ENCODE measurements at regions not wholly inside any gene's neighbourhood (a gene's known extent, or its start where the extent isn't known, plus 50 kb on each side); places are given as distances from the start of the nearest gene placed in this dataset.

- TF ChIP-seq CHD1 (IDR thresholded peaks at IDR 0.05; ENCODE audit: low read depth, low read length), result no peak
- TF ChIP-seq NFE2L2 (IDR thresholded peaks at IDR 0.05; ENCODE audit: low read depth, low read length), result no peak
- no peak for TF ChIP-seq MXI1 (IDR thresholded peaks at IDR 0.05; ENCODE audit: borderline replicate concordance, low read depth, low read length)
- TF ChIP-seq POLR2A (IDR thresholded peaks at IDR 0.05; ENCODE audit: low read depth, low read length), result no peak
- no peak for TF ChIP-seq CTCF (conservative IDR thresholded peaks at IDR 0.05; ENCODE audit: low read depth, low read length)
- TF ChIP-seq SMC3 (IDR thresholded peaks at IDR 0.05; ENCODE audit: low read depth, low read length), result no peak
- TF ChIP-seq ELK1 (IDR thresholded peaks at IDR 0.05; ENCODE audit: borderline replicate concordance, low read depth, low read length), result no peak
- TF ChIP-seq CEBPB (IDR thresholded peaks at IDR 0.05; ENCODE audit: low read depth, low read length), result no peak
- no peak for TF ChIP-seq MAFK (IDR thresholded peaks at IDR 0.05; ENCODE audit: low read depth, low read length)
- no peak for TF ChIP-seq USF2 (IDR thresholded peaks at IDR 0.05; ENCODE audit: low read depth, low read length)
- no peak for TF ChIP-seq MAZ (IDR thresholded peaks at IDR 0.05; ENCODE audit: borderline replicate concordance, low read depth, low read length)
- no peak for TF ChIP-seq FOS (IDR thresholded peaks at IDR 0.05; ENCODE audit: low read depth, low read length)
- no peak for TF ChIP-seq RCOR1 (IDR thresholded peaks at IDR 0.05; ENCODE audit: insufficient replicate concordance, low read length)
- no peak for TF ChIP-seq RAD21 (IDR thresholded peaks at IDR 0.05; ENCODE audit: low read length)
- in situ Hi-C loops (cut with MboI; ENCODE audit: low sequenced_read_pairs) (no loop called here), intact Hi-C loops (cut with micrococcal nuclease) (loop anchor here (1.0 to 10.0 kb wide), 3 partner anchors 207 to 381 kb away; partner anchors contain the start of genes AMIGO2 and PCED1B), dilution Hi-C loops (cut with HindIII; ENCODE audit: low sequenced_read_pairs, unreplicated experiment) (no loop called here)
- H3K9ac ChIP-seq (ENCODE audit: low read depth, low read length), result no peak overlapping the region
- H4K5ac ChIP-seq (ENCODE audit: low read depth, low read length), result peak overlapping the region; percentile 85; the same call in 1 of the 2 replicates
- peak overlapping the region; percentile 92 for H2BK5ac ChIP-seq (ENCODE audit: low read depth, low read length, poor library complexity, severe bottlenecking)
- H3K27me3 ChIP-seq (ENCODE audit: control insufficient read depth, insufficient read depth, low read length), result no peaks in the 10 kb centered on the region
- no peak for ATAC-seq (ENCODE audit: low read depth)
- peak overlapping the region; percentile 57; the same call in 1 of the 2 replicates for H3K27ac ChIP-seq (ENCODE audit: insufficient read depth, low read length)
- peak overlapping the region; percentile 94 for H2BK120ac ChIP-seq (ENCODE audit: low read depth, low read length)
- H3K23ac ChIP-seq (ENCODE audit: low read depth, low read length), result peak overlapping the region; percentile 89
- H3K9me3 ChIP-seq (ENCODE audit: control insufficient read depth, insufficient read depth, low read length), result no peaks in the 10 kb centered on the region
- no peak overlapping the region for H3K4me2 ChIP-seq (ENCODE audit: low read depth, low read length)
- peak overlapping the region; percentile 73 for H3K14ac ChIP-seq (replicated peaks; ENCODE audit: low read depth, low read length)
- peak overlapping the region; percentile 95 for H2AK5ac ChIP-seq (ENCODE audit: low read depth, low read length)
- peak overlapping the region; percentile 88 for H4K91ac ChIP-seq (ENCODE audit: insufficient read depth, low read depth, low read length)
- WGBS, 2 experiments (ENCODE audit: extremely low coverage in 2 of 2, insufficient read length in 1 of 2), result no CpG with 5 or more reads among the region's 1 CpG
- H3K4me3 ChIP-seq (ENCODE audit: insufficient read depth, low read depth, low read length), result no peak overlapping the region
- H3K9me1 ChIP-seq (ENCODE audit: insufficient read depth, low read length), result peaks cover 11% of the 10 kb centered on the region
- peaks cover 8% of the 10 kb centered on the region for H3K4me1 ChIP-seq (ENCODE audit: control insufficient read depth, insufficient read depth, low read length)
- H4K8ac ChIP-seq (ENCODE audit: low read depth in 2 of 2, low read length in 2 of 2), result peak overlapping the region; percentile 78 to 91; a peak in 3 of 4 replicates
- H2AFZ ChIP-seq (replicated peaks; ENCODE audit: low read length, poor library complexity), result no peak overlapping the region
- no peaks in the 10 kb centered on the region for H3K36me3 ChIP-seq (ENCODE audit: control insufficient read depth, insufficient read depth, low read length)
- no TSS peak for BruUV-seq (replicated peaks)
- H3K4ac ChIP-seq (ENCODE audit: low read depth, low read length), result peak overlapping the region; percentile 79
- H3K56ac ChIP-seq (ENCODE audit: extremely low read depth, insufficient read depth, low read length), result no peak overlapping the region; the same call in 1 of the 2 replicates
- H3K79me1 ChIP-seq (ENCODE audit: low read depth in 1 of 2, low read length in 2 of 2), result no peaks in the 10 kb centered on the region
- H4K20me1 ChIP-seq (ENCODE audit: insufficient read depth, low read length), result no peaks in the 10 kb centered on the region
- CTCF ChIA-PET, result interaction anchor here (1.2 kb wide), 1 partner anchor 268 kb away, joined by 3 read pairs; no protein-coding TSS in a partner anchor
- peak overlapping the region; percentile 89 for H3K18ac ChIP-seq (ENCODE audit: low read depth, low read length)
- H2BK20ac ChIP-seq (ENCODE audit: low read depth, low read length), result peak overlapping the region; percentile 87
- DNase-seq, result no peak
- no peak overlapping the region for H2AK9ac ChIP-seq (replicated peaks; ENCODE audit: low read depth, low read length, poor library complexity)
- POLR2A ChIA-PET (ENCODE audit: unreplicated experiment), result no interaction called here
- H2BK15ac ChIP-seq (ENCODE audit: low read depth, low read length), result peak overlapping the region; percentile 79; the same call in 1 of the 3 replicates
These were observed 224.3 kb upstream of the AMIGO2 start for GRCh38 chr12:47303995-47304560.
